Inferior parietal cortex (tissue), 1 donor: ENCODE measurements at regions not wholly inside any gene's neighbourhood (a gene's known extent, or its start where the extent isn't known, plus 50 kb on each side); places are given as distances from the start of the nearest gene placed in this dataset.
"Not testable (repeated sequence)": the region's sequence is repeated elsewhere in the genome, so short reads cannot be mapped to it uniquely, and the experiment has no call there.

Experiments used
- DNase-seq: peaks from one replicate; pipeline ENCODE4 v3.0.0-alpha.2; 2016; ENCODE audit errors: extremely low spot score

GRCh38 chr5:17819783-17820182 lies 185.5 kb downstream of the TAF11L14 start:
- no peak for DNase-seq

GRCh38 chr5:17828681-17829080 lies 194.4 kb downstream of the TAF11L14 start:
- DNase-seq: peak; percentile 29

GRCh38 chr5:17829456-17829855 lies 195.2 kb downstream of the TAF11L14 start:
- no peak for DNase-seq

DNA sequence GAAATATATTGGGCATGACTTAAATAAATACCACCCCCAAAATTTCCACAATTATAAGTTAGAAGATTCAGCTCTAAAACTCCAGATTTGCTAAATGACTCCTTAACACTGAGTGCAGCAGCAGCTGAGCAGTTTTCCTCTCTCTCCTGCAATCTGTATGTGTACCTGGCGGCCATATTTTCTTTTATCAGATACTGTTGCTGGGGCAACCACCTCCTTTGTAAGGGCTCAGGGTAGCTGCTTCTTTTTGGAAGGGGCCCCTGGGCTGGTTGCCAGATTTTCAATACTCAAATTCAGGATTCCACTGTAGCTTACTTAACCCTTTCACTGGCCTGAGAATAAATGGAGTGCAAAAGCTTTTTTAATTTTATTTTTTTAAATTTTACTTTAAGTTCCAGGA lies 197.0 kb downstream of the TAF11L14 start:
- DNase-seq: no peak

DNA sequence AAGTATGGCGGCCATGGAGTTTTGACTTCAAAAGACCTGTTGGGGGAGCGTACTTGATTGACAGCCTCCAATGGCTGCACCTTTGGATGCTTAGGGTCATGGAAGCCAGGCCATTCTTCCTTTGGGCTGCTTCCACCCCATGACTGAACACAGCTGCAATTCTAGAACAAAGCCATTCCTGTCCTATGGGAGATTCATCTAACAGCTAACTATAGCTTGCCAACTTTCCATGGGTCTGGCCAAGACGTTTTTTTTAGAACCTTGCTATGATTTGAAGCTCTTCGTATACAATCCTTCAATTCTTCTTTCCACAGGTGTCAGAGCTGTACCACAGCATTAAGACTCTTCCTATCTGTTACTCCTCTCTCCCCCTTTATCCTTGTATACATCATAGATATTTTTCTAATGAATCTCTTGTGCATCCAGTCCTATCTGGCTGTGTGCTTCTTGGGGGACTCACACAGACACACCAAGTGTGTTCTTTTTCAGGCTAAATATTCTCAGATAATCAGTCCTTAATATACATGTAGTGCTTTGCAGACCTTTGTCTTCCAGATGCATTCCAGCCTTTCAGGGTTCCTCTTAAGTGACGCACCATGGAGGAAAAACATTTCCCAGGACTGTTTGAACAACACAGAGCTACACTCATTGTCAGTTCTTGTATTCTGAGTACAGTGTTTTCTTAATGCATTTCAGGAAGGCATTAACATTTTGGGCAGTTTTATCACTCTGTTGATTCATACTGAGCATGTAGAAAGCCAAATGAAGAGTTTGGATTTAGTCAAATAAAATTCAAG lies 198.9 kb downstream of the TAF11L14 start:
- DNase-seq: no peak

DNA sequence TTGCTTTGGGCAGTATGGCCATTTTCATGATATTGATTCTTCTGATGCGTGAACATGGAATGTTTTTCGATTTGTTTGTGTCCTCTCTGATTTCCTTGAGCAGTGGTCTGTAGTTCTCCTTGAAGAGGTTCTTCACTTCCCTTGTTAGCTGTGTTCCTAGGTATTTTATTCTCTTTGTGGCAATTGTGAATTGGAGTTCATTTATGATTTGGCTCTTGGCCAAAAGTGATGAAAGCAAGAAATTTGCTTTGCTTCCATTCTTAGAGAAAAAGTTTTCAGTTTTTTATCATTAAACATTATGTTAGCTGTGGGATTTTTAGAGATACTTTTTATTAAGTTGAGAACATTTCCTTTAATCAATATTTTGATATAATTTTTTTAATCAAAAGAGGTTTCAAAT lies 203.5 kb downstream of the TAF11L14 start:
- DNase-seq: no peak

DNA sequence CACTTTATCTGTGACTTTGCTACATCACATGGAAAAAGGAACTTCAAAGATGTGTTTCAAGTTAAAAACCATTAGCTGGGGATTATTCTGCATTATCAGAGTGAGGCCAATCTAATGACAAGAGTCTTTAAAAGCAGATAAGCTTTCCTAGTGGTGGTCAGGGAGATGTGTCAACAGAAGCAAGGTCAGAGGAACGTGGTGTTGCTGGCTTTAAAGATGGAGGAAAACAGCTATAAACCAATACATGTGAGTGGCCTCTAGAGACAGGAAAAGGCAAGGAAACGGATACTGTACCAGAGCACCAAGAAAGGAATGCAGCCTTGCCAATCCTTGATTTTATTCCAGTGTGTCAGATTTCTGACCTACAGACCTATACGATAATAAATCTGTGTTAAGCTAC lies 204.2 kb downstream of the TAF11L14 start:
- DNase-seq: no peak

DNA sequence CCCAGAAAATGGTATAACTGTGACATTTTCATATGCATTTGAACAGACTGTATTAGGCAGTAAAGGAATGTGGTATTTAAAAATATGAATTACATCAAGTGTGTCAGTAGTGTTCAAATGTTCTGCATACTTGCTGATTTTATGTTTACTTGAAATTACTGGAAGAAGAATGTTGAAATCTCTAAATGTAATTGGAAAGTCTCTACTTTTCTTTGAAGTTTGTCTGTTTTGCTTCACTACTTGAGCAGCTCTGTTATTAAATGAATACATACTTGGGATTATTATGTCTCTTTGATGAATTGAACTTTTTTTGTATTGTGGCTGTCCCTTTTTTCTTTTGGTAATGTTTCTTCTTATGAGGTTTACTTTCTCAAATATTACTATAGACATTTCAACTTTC lies 205.6 kb downstream of the TAF11L14 start:
- no peak for DNase-seq

DNA sequence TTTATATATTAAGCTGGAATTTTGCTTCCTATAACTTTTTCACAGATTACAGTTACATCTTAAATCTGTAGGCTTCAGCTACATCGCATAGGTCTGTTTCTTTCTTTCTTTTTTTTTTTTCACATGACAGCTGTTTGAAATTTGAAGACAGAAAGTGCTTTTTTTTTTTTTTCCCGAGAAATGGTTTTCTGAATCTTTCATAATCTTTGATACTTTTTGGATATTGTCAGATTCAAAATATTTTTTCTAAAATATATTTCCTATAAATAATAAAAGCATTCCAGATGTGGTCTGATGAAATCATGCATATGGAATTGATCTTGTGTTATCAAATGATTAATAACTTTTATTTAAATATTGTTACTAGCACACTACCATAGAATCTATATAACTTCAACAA lies 212.2 kb downstream of the TAF11L14 start:
- no peak for DNase-seq

GRCh38 chr5:17847286-17847685 lies 213.0 kb downstream of the TAF11L14 start:
- no peak for DNase-seq

- no peak for DNase-seq
These were observed 217.9 kb downstream of the TAF11L14 start for GRCh38 chr5:17852111-17852510.

- no peak for DNase-seq
These were observed 218.5 kb downstream of the TAF11L14 start for GRCh38 chr5:17852740-17853139.

DNA sequence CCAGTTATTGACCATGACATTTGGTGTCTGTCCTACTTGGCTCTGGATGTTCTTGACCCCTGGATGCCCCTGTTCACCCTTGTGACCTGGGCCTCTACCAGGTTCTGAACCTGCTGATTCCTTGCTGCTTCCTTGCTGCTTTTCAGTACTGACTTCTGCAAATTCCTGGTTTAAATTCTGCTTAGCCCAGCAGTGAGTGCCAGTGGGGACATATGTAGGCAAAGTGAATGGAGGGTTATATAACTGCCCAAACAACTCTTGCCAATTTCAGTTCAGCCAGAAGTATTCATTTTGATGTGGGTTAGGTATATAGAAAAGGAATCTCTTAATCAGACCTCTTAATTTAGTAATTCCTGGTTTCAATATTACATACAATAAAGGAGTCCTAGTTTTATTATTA lies 220.6 kb downstream of the TAF11L14 start:
- no peak for DNase-seq

GRCh38 chr5:17860660-17861315 lies 226.5 kb downstream of the TAF11L14 start:
- DNase-seq: no peak

- DNase-seq: not testable (repeated sequence)
These were observed 230.6 kb downstream of the TAF11L14 start for GRCh38 chr5:17864903-17865302.

DNA sequence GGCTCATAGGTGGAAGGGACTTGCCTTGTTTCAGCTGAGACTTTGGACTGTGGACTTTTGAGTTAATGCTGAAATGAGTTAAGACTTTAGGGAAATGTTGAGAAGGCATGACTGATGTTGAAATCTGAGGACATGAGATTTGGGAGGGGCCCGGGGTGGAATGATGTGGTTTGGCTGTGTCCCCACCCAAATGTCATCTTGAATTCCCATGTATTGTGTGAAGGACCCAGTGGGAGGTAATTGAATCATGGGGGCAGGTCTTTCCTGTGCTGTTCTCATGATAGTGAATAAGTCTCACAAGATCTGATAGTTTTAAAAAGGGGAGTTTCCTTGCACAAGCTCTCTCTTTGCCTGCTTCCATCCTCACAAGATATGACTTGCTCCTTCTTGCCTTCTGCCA lies 231.7 kb downstream of the TAF11L14 start:
- DNase-seq: not testable (repeated sequence)

DNA sequence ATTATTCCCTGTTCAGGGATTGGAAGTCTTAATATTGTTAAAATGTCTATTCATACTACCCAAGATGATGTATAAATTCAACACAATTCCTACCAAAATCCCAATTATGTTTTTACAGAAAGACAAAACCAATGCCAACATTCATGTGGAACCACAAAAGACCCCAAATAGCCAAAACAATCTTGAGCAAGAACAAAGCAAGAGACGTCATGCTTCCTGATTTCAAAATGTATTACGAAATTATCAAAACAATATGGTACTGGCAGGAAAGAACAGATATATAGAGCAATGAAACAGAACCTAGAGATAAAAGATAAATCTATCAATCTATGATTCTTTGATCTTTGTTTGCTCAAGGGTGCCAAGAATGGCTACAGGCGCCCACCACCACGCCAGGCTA lies 237.9 kb downstream of the TAF11L14 start:
- no peak for DNase-seq

- no peak for DNase-seq
These were observed 244.3 kb downstream of the TAF11L14 start for GRCh38 chr5:17878541-17878940.

DNA sequence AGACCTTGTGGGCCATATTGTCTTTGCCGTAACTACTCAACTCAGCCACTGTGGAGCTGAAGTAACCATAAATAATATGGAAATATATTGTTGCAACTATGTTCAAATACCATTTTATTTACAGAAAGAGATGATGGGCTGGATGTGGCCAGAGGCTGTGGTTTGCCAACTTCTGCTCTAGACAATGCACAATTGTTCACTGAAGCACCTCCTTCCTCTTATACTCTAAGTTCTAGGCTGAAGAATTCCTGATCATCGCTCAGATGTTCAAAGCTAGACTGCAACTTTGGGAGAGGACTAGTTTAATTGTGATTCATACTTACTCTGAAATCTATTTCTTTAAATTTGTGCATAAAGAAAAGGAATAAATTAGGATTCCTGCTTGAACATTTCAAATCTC lies 245.0 kb downstream of the TAF11L14 start:
- no peak for DNase-seq

DNA sequence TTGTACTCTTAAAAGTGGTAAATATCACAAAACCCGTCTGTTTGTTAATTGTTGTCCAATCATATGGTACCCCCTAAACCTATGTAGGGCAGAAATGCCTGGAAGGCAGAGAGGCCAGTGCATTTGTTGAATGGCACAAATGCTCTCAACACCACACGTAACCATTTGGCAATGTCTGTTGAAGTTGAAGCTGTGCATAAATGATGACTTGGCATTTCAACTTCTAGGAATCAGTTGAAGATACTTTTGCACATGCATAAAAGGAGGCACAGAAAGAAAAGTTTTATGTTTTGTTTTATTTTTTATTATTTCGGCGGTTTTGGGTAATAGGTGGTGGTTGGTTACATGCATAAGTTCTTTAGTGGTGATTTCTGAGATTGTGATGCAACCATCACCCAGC lies 246.6 kb downstream of the TAF11L14 start:
- no peak for DNase-seq

DNA sequence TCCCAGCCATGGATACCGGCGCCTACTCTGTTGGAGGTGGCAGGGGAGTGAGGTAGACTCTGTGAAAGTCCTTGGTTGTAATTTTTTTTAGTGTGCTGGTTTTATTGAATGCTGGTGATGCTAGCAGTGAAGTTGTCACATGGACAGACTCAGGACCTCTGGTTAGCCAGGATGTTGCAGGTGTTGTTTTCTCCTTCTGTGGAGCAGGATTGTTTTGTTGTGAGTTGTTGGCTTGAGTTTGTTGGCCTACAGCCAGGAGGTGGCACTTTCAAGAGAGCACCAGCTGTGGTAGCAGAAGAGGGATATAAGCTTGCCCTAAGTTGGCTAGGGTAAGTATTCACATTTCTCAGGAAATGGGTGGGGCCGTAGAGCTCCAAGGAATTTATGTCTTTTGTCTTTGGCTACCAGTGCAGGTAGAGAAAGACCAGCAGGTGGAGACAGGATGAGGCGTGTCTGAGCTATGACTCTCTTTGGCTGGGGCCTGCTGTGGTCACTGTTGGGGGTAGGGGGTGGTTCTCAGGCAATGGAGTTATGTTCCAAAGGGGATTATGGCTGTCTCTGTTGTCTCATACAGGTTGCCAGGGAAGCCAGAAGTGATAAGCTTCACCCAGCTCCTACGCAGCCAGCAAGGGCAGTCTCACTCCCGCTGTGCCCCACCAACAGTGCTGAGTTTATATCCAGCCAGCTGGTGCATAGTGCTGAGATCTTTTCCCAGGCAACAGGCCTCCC lies 248.7 kb downstream of the TAF11L14 start:
- DNase-seq: no peak

- no peak for DNase-seq
These were observed 253.9 kb downstream of the TAF11L14 start for GRCh38 chr5:17888155-17888554.

- no peak for DNase-seq
These were observed 256.2 kb downstream of the TAF11L14 start for GRCh38 chr5:17890501-17890900.
